ENCODE measurements at regions not wholly inside any gene's neighbourhood (a gene's known extent, or its start where the extent isn't known, plus 50 kb on each side); places are given as distances from the start of the nearest gene placed in this dataset.

DNA sequence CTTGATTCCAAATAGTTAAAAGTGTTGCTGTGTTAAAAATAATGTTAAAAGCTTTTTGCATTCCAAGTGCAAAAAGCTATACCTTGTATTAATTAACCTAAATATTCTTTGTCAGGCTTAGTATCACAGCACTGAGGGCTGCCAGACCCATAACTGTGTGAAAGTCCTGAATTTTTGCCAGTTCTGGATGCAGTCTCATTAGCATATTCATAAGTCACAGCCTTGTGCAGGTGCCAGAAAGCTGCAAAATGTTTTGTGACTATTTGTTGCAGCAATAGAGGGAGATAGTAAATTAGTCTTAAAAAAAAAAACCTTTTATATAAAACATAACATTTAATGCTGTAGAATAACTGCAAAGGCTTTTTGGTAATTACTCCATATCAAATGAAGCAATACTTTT lies 56.6 kb downstream of the SLITRK1 start:
- TF ChIP-seq L3MBTL2 (conservative IDR thresholded peaks at IDR 0.05), result no peak
- TF ChIP-seq ARNT (IDR thresholded peaks at IDR 0.05), result no peak
- no peak for TF ChIP-seq BHLHE40 (IDR thresholded peaks at IDR 0.05; ENCODE audit: borderline replicate concordance)
- TF ChIP-seq FOXK2 (IDR thresholded peaks at IDR 0.05), result no peak
- no peak for TF ChIP-seq LEF1 (IDR thresholded peaks at IDR 0.05; ENCODE audit: borderline replicate concordance)
- no peak for TF ChIP-seq SUZ12 (IDR thresholded peaks at IDR 0.05)
- no peak for TF ChIP-seq ZNF384 (IDR thresholded peaks at IDR 0.05)
- no peak for TF ChIP-seq HDGF (IDR thresholded peaks at IDR 0.05; ENCODE audit: borderline replicate concordance)
- TF ChIP-seq CTBP1 (IDR thresholded peaks at IDR 0.05; ENCODE audit: borderline replicate concordance), result no peak
- no peak for TF ChIP-seq SP1 (IDR thresholded peaks at IDR 0.05)
- TF ChIP-seq NFRKB (IDR thresholded peaks at IDR 0.05), result no peak
- no peak for TF ChIP-seq PKNOX1 (IDR thresholded peaks at IDR 0.05)
- TF ChIP-seq ELF4 (IDR thresholded peaks at IDR 0.05), result no peak
- TF ChIP-seq FOXM1 (IDR thresholded peaks at IDR 0.05; ENCODE audit: borderline replicate concordance), result no peak
- TF ChIP-seq TARDBP (IDR thresholded peaks at IDR 0.05), result no peak
- TF ChIP-seq FOXA1 (IDR thresholded peaks at IDR 0.05), result no peak
- POLR2A ChIA-PET, result no interaction called here

DNA sequence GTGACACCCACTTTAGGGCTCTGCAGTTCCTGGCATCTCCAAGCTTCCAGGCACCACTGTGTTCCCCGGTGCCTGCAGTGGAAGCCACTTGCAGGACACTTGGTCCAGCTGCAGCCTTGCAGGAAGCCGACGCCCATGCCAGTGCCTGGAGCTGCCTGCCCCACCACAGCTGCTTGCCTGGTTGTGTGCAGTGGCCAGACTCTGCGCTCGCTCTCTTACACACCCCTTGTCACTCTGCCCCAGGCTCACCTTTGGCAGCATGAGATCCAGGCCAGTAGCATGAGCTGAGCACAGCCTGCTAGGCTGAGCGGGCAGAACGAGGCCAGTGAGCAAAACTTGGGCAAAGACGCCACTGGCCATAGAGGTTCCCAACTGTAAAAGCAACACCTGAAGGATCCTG lies 57.7 kb downstream of the SLITRK1 start:
- TF ChIP-seq HDGF (IDR thresholded peaks at IDR 0.05; ENCODE audit: borderline replicate concordance), result no peak
- TF ChIP-seq SP1 (IDR thresholded peaks at IDR 0.05), result no peak
- no peak for TF ChIP-seq ARNT (IDR thresholded peaks at IDR 0.05)
- no peak for TF ChIP-seq FOXM1 (IDR thresholded peaks at IDR 0.05; ENCODE audit: borderline replicate concordance)
- no peak for DNase-seq (ENCODE audit: extremely low spot score)
- ChIA-PET POLR2A (no interaction called here), CTCF (interaction anchor here (1.2 kb wide), 1 partner anchor 10 kb away, joined by 3 read pairs; no protein-coding TSS in a partner anchor)

More for the DNA sequence above, 56.6 kb downstream of the SLITRK1 start:
- no peak for DNase-seq (ENCODE audit: extremely low spot score)
- CTCF ChIA-PET, result interaction anchor here (0.5 to 0.6 kb wide), 2 partner anchors 459 to 729 kb away, joined by 3 read pairs; no protein-coding TSS in a partner anchor

GRCh38 chr13:83824120-83824519 lies 58.2 kb downstream of the SLITRK1 start:
- POLR2A ChIA-PET, result no interaction called here
- TF ChIP-seq ELF4 (IDR thresholded peaks at IDR 0.05) (no peak), CTBP1 (IDR thresholded peaks at IDR 0.05; ENCODE audit: borderline replicate concordance) (no peak), FOXA1 (IDR thresholded peaks at IDR 0.05) (no peak), PKNOX1 (IDR thresholded peaks at IDR 0.05) (no peak), BHLHE40 (IDR thresholded peaks at IDR 0.05; ENCODE audit: borderline replicate concordance) (no peak), ZNF384 (IDR thresholded peaks at IDR 0.05) (no peak), SP1 (IDR thresholded peaks at IDR 0.05) (no peak), HDGF (IDR thresholded peaks at IDR 0.05; ENCODE audit: borderline replicate concordance) (no peak), FOXK2 (IDR thresholded peaks at IDR 0.05) (no peak), SUZ12 (IDR thresholded peaks at IDR 0.05) (no peak), TARDBP (IDR thresholded peaks at IDR 0.05) (no peak), LEF1 (IDR thresholded peaks at IDR 0.05; ENCODE audit: borderline replicate concordance) (no peak), NFRKB (IDR thresholded peaks at IDR 0.05) (no peak), ARNT (IDR thresholded peaks at IDR 0.05) (no peak)
- DNase-seq (ENCODE audit: extremely low spot score), result no peak
- CTCF ChIA-PET, result interaction anchor here (1.2 kb wide), 1 partner anchor 10 kb away, joined by 3 read pairs; no protein-coding TSS in a partner anchor

GRCh38 chr13:83819611-83820010 lies 62.7 kb downstream of the SLITRK1 start:
- CTCF ChIA-PET, result no interaction called here
- DNase-seq (ENCODE audit: extremely low spot score), result no peak
- POLR2A ChIA-PET, result no interaction called here
- TF ChIP-seq FOXK2 (IDR thresholded peaks at IDR 0.05) (no peak), LEF1 (IDR thresholded peaks at IDR 0.05; ENCODE audit: borderline replicate concordance) (no peak), L3MBTL2 (conservative IDR thresholded peaks at IDR 0.05) (no peak), FOXM1 (IDR thresholded peaks at IDR 0.05; ENCODE audit: borderline replicate concordance) (no peak), ZNF384 (IDR thresholded peaks at IDR 0.05) (no peak), PKNOX1 (IDR thresholded peaks at IDR 0.05) (no peak), CTBP1 (IDR thresholded peaks at IDR 0.05; ENCODE audit: borderline replicate concordance) (no peak), ELF4 (IDR thresholded peaks at IDR 0.05) (no peak), SP1 (IDR thresholded peaks at IDR 0.05) (no peak), NFRKB (IDR thresholded peaks at IDR 0.05) (no peak), HDGF (IDR thresholded peaks at IDR 0.05; ENCODE audit: borderline replicate concordance) (no peak), BHLHE40 (IDR thresholded peaks at IDR 0.05; ENCODE audit: borderline replicate concordance) (no peak)

- DNase-seq (ENCODE audit: extremely low spot score), result no peak
- TF ChIP-seq CTBP1 (IDR thresholded peaks at IDR 0.05; ENCODE audit: borderline replicate concordance), result no peak
- TF ChIP-seq ARNT (IDR thresholded peaks at IDR 0.05), result no peak
- no peak for TF ChIP-seq FOXM1 (IDR thresholded peaks at IDR 0.05; ENCODE audit: borderline replicate concordance)
- no peak for TF ChIP-seq FOXA1 (IDR thresholded peaks at IDR 0.05)
- TF ChIP-seq ELF4 (IDR thresholded peaks at IDR 0.05), result no peak
- TF ChIP-seq PKNOX1 (IDR thresholded peaks at IDR 0.05), result no peak
- no peak for TF ChIP-seq LEF1 (IDR thresholded peaks at IDR 0.05; ENCODE audit: borderline replicate concordance)
- TF ChIP-seq SUZ12 (IDR thresholded peaks at IDR 0.05), result no peak
- no peak for TF ChIP-seq BHLHE40 (IDR thresholded peaks at IDR 0.05; ENCODE audit: borderline replicate concordance)
- TF ChIP-seq NFRKB (IDR thresholded peaks at IDR 0.05), result no peak
- TF ChIP-seq FOXK2 (IDR thresholded peaks at IDR 0.05), result no peak
- no peak for TF ChIP-seq TARDBP (IDR thresholded peaks at IDR 0.05)
- TF ChIP-seq HDGF (IDR thresholded peaks at IDR 0.05; ENCODE audit: borderline replicate concordance), result no peak
- no peak for TF ChIP-seq SP1 (IDR thresholded peaks at IDR 0.05)
- no peak for TF ChIP-seq L3MBTL2 (conservative IDR thresholded peaks at IDR 0.05)
- TF ChIP-seq ZNF384 (IDR thresholded peaks at IDR 0.05), result no peak
- ChIA-PET POLR2A (no interaction called here), CTCF (no interaction called here)
Measured at GRCh38 chr13:83819156-83819555, 63.1 kb downstream of the SLITRK1 start.
